ENCODE measurements at regions not wholly inside any gene's neighbourhood (a gene's known extent, or its start where the extent isn't known, plus 50 kb on each side); places are given as distances from the start of the nearest gene placed in this dataset.

DNA sequence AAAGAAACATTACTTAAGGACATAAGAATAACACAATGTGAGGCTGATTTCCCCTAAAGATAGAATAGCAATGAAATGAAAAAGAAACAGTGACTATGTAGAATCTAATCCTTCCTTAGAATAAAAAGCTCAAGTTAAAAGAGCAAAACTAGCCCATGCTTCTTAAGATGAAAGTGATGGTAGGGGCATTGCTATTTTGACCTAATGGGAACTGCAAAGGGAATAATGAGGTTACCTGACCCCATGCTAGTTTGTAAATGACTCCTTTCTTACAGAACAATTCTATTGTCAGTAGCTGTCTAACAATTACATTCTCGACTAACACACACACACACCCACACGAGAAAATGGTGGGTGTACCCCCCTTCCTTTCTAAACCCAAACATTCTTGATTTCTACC is 575.8 kb downstream of the CSNK1G3 start:
- DNase-seq: no peak

DNA sequence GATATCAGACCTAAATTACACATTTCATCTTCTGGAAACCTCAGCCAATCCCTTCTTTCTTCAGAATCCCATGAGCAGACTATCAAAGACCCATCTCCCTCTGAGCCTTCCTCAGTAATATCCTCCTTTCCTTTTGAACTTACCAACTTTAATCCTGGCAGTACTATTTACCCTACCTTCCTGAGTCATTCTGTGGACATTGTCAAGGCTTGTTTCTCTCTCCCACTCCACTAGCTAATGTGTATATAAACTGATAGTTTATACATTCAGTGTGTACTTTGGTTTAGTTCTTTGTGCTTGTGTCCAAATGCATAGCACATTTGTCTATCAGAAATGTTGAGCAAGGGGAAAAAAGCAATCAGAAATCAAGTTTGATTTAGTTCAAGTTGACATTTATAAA is 568.3 kb downstream of the CSNK1G3 start:
- no peak for DNase-seq

DNA sequence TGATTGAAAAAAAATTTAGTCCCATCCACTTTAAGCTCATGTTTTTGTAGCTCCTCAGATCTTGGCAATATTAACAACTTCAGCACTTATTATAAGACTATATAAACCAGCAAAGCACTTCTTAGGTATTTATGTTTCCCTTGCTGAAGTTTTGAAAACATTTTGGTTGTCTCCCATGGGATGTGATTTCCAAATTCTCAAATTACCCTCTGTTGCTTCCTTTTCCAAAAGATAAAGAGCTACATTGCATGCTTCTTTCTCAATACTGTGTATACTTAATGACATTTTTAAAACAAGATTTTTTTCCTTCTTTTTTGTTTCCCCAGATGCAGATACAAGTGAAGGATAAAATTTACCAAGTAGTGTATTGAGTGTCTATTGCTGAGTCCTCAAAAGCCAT is 567.1 kb downstream of the CSNK1G3 start:
- no peak for DNase-seq

DNA sequence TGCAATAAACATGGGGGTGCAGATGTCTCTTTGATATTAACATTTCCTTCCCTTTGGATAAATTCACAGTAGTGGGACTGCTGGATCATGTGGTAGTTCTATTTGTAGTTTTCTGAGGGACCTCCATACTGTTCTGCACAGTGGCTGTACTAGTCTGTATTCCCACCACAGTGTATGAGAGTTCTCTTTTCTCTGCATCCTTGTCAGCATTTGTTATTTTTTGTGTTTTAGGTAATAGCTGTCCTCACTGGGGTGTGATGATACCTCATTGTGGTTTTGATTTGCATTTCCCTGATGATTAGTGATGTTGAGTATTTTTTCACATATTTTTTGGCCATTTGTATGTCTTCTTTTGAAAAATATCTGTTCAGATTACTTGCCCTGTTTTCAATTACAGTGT is 562.5 kb downstream of the CSNK1G3 start:
- DNase-seq: no peak

DNA sequence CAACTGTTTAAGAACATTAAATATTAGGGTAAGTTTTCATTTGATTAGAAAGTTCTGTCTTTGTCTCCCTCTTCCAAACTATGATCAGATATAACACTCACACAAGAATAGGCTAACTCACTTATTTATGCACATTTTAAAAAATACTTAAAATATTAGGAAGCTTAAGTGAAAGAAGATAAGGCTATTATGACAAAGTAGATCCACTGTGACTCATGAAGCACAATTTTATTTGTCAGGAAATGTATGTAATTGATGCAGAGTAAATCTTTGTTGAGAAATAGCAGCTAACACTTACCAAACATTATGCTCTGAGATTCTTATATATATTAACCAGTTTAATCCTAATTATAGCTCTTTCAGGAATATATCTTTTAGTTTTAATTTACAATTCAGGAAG is 560.6 kb downstream of the CSNK1G3 start:
- DNase-seq: no peak

DNA sequence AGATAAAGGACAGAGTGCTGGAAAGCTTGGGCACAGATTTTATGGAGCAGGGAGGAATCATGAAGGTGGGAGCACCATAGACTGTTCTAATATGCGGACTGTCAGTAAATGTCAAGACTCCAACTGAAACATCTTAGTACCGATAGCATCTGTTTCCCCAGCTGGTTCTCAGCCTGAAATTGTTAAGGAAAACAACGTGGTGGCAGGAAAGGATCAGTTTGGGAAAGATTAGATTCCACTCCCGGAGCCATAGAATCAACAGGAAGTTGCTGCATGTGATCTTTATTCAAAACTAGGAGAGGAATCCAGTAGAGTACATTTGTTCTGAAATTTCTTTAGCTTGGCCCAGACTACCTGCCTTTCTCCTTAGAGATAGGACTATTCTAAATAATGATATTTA is 559.1 kb downstream of the CSNK1G3 start:
- no peak for DNase-seq

DNA sequence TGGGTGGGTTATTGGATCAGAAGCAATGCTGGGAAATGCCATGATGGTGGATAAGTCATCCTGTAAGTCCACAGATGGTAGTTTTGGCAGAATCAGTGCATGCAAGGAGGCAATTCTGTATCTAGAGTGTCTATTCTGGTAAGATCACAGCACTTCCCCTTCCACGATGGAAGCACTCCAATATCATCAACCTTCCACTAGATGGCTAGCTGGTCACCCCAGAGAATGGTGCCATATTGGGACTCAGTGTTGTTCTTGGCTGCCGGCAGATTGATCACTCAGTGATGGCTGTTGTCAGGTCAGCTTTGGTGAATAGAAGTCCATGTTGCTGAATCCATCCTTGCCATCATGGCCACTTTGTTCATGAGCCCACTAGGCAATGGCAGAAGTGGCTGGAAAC is 553.5 kb downstream of the CSNK1G3 start:
- DNase-seq: peak; percentile 11

DNA sequence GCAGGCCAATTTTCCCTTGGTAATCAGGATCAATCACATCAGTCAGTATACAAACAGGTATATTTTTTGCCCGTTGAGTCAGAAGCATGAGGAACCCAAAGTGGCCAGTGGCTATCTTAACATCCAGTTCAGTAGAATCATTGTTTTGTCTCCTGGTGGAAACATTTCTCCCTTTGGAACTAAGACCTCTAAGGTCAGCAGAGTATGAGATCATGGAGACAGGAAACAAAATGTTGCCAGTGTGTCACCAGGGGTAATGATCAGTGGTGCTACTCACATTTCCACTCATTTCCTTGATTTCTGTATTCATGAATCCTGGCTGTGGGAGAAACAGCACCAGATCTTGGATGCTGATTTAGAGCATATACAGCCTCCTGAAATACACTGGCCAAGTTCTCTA is 553.0 kb downstream of the CSNK1G3 start:
- no peak for DNase-seq

DNA sequence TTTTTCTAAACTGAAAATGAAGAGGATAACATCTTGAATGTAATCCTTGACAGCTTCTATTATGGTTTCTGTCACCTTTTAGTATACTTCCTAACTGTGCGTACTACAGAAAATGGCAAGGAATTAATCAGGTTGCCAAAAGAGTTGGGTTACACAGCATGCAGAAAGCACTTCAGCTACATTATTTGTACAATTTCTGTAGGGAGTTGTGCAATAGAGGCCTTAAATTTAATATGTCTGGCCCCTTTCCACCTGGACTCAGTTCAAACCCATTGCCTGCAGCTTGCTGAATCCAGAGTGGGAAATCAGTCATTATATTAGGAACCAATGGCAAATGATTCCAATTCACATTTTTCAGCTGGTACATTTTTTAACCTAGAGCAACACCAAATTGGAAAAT is 549.7 kb downstream of the CSNK1G3 start:
- DNase-seq: no peak

DNA sequence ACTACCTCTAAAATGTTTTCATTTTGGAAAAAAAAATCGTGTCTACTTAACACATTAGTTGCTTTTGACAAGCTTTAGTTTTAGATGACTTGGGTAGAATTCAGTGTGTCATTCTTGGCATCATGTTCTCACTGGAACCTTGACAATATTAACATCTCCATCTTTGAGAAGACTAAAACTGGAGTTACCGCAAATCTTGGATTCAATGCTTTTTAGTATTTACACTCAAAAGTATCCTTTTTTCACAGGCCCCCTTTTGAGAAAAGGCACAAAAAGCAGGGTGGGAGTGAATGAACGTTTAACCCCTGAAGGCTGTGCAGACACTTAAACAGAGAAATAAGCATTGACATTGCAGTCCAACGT is 549.1 kb downstream of the CSNK1G3 start:
- DNase-seq: no peak

DNA sequence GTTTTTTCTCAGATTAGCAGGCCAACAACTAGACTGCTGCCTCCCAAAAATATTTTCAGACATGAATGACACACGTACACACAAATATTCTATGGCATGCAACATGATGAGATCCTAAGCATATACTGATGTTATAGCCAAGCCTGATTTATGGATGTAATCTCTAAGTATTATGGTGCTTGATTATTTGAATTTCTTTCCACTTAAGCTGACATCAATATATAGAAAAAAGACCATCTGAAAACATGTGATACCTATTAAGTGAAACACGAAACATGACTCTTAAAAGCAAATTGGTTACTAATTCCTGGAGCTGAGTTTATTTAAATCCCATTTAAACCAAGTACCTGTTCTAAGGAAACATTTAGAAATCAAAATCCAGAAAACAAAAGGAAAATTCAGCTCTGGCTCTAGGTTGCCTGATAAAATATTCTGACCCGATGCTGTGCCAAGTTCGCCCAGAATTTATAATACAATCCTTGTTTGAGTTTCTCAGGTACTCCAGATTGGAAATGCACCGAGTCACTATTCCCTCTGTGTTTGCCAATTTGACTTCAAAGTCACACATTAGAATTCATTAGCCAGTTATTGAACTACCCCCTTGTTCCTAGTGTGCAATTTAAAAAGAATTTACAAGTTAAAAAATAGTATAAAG is 548.6 kb downstream of the CSNK1G3 start:
- DNase-seq: no peak

DNA sequence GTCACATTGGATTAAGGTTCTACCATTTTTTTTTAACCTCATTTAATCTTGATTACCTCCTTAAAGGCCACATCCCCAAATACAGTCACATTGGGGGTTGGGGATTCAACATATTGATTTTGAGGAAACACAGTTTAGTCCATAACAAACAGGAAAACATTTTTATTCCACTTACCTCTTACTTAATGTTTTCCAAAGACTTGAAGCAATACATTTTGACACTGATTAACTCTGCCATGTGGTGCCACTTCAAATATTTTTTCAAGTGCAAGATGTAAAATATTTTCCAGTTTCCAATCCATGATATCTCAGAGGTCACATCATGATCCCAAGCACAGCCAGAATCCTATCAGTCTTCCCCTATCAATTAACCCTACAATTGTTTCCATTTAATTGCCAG is 548.0 kb downstream of the CSNK1G3 start:
- no peak for DNase-seq

DNA sequence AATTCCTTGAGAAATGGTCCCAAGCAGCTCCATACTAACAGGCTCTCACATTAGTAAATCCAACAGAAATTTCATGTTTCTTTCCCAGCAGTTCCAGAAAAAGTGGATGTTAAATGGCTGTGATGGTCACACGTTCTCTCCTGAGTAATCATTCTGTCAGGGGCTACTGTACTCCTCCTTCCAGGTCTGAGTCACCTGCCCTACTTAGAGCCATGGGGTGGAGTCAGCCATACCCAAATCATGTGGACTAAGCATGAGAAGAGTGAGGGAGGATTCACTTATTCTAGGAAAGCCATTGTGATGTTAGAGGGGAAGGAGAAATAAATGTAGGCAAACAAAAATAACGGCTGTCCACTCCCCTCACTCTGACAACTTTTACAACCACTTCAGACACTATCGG is 547.2 kb downstream of the CSNK1G3 start:
- DNase-seq: no peak

DNA sequence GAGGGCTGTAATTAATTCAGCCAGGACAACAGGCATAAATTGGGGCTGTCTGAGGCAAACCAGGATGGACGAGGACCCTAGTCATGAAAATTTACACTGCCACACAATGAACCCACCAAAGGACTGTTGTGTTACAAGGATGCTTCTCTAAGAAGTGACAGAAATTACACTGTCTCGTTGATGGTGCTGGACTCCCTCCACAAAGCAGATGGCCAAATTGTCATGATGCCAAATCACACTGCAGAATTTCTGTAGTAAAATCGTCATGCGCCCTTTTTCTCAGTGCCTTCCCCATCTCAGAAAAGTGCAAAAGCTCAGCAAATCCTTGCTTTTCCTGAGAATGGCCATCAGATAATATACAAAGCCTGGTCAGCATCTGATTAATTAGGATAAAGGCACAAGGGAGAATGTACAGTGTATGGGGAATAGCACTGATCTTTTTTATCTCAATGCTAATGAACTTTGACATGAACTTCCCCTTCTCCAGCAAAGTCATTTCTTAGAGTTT is 545.8 kb downstream of the CSNK1G3 start:
- peak; percentile 32 for DNase-seq

DNA sequence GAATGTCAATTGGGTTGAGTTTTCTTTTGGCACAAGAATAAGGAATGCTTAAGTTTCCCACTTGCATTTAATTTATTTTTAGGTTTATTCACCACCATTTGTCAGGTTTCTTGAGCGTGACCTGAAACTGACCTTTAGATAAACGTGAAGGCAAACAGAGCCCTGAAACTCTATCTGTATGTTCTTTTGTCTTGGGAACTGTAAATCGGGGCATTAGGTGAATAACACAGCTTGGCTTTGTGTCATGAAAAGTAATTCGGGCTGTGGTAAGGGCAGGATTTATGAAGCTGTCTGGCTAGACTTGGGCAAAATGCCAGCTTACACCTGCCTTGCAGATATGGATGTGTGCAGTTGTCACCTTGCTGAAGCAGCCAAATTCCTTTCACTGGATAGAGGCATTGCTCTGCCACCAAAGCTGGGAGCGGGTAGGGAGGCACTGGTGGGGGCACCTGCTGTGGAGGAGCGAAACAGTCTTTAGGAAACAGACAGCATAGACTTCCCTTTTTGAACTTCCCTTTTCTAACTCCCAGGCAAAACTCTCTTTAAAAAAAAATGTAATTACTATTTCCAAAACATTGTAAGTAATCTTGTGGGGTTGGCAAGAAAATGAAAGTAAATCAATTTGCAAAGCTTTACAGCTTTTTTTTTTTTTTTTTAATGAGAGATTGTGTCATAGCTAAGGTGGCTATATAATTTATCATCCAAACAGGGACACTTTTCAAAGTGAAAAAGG is 545.2 kb downstream of the CSNK1G3 start:
- peak; percentile 87 for DNase-seq

DNA sequence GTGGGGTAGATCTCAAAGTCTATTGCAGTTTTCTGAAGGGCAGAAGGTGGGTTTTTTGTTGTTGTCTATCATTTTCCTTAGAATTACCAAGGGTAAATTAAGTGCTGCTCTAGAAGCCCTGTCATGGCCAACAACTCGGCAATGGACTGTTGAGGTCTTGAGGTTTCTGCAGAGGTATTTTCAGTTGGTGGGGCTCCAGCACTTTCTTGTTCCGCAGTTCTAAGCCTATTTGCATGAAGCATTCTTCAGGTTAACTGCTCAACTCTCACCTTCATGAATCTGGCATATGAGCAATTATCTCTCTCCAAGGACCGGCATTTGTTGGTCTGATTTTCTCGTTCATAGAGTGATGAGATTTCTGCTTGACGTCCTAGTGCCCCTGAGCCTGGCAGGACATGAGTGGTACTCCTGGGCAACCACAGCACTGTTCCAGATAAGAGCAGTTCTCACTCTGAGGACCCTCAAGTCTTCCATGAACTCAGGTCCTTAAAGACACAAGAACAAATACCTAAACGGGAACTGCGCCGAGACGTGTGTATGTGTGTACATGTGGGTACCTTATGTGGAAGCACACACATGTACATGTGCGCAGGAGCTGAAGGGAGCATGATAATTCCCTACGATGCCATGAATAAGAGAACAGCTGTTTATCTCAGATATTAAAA is 544.5 kb downstream of the CSNK1G3 start:
- DNase-seq: peak; percentile 6

DNA sequence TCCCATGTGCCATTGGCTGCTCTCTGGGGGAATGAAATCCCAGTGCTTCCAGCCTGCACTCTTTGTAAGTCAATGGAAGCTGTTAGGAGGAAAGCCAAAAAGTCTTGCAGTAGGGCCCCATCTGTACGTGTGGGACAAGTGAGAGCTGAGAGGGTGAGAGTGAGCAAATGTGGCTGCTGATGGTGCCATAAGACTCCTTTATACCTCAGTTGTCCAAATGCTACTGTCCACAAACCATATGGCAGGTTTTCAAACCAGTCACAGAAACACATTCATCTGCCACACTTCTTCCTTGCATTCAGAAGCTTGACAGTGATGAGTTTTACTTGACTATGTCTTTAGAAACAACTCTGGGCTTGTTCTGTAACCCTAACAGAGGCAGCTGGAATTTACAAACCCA is 543.8 kb downstream of the CSNK1G3 start:
- DNase-seq: no peak

DNA sequence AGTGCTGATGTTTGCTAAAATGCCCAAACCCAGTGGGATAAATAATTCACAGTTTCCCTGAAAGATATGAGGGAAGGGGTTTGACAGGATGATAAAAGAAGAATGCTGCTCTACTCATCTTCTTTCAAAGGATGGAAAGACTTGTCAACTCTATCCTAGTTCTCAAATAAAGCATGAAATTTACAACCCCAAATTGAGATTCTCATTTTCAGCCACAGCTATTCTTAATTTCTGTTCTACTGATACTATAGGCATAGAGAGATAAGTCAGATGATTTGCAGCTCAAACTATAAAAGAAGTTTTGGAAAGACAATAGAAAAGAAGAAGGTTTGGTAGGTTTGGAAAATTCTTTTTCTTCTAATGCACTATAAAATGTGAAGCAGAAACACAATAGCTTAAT is 542.6 kb downstream of the CSNK1G3 start:
- no peak for DNase-seq

DNA sequence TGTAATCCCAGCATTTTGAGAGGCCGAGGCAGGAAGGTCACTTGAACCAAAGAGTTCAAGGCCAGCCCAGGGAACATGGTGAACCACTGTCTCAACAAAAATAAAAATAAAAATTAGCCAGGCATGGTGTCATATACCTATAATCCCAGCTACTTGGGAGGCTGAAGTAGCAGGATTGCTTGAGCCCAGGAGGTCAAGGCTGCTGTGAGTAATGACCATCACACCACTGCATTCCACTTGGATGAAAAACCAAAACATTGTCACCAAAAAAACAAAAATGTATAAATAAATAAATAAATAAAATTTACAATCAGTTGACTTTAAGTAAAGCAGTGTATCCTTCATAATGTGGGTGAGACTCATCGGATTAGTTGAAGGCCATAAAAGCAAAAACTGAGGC is 541.4 kb downstream of the CSNK1G3 start:
- no peak for DNase-seq

DNA sequence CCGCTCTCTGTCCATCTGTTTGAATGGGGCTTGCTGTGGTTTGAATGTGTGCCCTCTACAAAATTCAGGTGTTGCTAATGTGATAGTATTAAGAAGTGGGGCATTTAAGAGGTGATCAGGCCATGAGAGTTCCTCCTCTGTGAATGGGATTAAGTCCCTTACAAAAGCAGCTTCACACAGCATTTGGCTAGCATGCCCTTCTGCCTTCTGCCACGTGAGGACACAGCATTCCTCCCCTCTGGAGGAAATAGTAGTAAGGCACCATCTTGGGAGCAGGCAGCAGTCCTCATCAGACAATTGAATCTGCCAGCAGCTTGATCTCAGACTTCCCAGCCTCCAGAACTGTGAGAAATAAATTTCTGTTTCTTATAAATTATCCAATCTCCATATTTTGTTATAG is 540.2 kb downstream of the CSNK1G3 start:
- DNase-seq: no peak

DNA sequence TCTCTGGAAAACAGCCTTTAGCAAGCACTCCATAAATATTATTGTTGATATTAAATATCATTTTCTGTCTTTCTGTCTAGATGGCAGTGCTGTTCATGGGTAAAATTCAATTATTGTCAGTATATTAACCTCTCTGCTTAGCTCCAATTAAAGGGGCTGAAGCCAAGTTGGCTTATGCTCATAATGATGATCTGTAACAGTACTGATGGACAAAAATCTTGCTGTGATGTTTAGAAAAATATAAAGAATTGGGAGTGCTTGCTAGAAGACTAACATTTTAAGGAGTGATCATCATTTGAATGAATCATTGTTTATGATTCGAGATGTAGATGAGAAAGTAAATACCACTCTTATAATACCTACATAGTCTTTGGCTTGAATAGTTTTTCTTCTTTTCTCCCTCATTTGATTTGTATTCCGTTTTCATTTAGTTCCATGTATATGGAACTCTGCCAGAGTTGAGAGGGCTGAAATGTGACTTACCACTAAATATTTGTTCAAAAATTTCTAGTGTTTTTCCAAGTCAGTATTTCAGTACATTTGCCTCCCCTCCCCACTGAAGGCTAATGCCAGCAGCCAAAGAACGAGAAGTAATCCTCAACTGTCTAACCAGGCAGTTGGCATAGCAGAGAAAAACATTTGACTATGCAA is 538.3 kb downstream of the CSNK1G3 start:
- DNase-seq: no peak

DNA sequence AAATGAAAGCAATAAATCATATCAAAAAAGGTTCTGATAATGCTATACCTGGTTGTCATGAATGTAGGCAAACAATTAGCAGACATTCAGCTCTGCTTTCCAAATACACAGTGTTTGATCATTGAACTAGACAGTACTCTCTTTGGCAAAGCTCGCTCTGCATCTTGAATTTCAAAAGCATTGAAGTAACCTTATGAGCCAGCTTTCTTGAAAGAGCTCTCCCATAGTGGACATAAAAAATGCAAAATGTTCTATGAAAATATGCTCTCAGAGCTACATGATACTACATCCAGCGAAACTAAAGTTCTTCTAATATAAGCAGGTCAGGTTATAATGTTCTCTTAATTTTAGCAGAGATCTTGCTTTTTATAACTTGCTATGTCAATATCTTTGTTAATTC is 533.4 kb downstream of the CSNK1G3 start:
- no peak for DNase-seq

DNA sequence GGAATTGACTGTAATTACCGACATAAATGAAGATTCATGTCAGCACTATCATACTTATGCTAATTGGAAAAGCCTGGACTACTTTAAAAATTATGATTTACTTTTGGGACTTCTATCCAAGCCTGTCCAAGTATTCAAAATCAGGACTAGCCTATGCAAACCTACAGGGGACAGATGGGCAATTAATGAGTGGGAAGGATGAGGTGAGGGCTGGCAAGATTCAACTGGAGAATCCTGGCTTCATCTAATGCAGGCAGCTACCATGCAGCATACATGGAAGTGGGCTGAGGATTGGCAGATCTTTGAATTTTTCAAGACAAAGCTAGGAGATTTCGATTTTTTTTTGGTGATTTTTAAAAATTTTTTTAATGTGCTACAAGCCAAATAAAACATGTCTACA is 532.6 kb downstream of the CSNK1G3 start:
- DNase-seq: no peak

DNA sequence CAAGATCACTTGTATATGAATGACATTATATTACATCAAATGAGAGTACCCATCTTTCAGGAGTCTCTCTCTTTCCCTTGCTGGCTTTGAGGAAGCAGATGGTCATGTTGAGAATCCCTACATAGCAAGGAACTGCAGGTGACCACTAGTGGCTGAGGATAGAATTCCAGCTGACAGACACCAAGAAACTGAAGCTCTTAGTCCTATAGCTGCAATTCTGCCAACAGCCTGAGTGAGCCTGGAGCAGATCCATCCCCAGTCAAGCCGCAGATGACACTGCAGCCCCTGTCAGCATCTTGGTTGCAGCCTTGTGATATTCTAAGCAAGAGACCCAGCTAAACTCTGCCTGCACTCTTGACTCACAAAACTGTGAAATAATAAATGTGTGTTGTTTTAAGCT is 531.5 kb downstream of the CSNK1G3 start:
- DNase-seq: peak; percentile 35

All from hematopoietic multipotent progenitor cell treated with erythropoietin and hydrocortisone succinate and interleukin-3 and kit ligand, for 4 days (in vitro differentiated cells).